AG08395 (cell line): ENCODE measurements at regions not wholly inside any gene's neighbourhood (a gene's known extent, or its start where the extent isn't known, plus 50 kb on each side); places are given as distances from the start of the nearest gene placed in this dataset.
"Not testable (repeated sequence)": the region's sequence is repeated elsewhere in the genome, so short reads cannot be mapped to it uniquely, and the experiment has no call there.

Experiments used
- DNase-seq: peaks from one replicate; pipeline ENCODE4 v3.0.0; 2012; ENCODE audit warnings: mixed read lengths, low spot score

DNA sequence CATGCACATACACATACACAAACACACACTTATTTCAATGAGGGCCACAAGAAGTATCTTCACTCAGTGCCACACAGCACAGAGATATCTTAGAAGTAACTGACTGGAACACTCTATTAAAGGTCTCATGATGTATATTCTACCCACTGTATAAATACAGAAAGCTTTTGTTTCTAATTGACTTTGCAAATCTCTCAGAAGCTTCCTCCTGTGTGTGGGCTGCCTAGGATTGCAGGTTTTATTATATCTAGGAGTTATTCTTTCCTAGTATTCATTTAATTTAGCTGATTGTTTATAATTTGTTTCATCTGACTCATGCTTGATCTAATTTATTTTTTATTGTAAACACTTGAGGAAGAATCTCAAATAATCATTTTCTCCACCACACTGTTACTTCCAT is 262.4 kb upstream of the ACTBL2 start:
- DNase-seq = no peak

DNA sequence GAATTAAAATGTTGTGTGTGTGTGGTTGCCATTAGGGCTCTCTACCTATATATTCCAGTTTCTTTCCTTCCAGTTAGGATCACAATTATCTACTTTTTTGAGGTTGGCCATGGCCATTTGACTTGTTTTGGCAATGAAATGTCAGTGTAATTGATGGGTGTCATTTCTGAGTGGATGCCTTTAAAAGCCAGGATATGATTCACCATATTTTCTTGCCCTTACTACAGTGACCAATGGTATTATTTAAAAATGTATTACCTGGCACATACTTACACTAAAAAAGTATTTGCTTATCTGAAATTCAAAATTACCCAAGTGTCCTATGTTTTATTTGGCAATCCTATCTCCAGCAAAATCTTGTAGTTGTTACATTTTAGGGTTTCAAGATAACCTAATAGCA is 258.7 kb upstream of the ACTBL2 start:
- DNase-seq = no peak

DNA sequence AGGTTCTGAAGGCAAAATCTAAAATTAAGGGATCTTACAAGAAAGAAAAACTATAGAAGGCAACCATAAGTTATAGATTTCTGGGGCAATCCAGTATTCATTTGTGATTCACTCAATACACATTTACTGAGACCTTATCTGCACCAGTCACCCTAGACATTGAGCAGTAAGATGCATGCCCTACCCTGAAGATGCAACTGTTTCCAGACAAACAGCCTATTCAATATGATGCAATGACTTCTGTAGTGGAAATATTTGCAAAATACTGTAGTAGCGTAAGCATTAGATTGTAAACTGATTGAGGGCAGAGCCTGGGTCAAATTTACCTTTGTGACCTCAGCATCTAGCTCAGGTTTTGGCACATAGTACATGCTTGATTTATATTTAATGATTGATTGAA is 256.2 kb upstream of the ACTBL2 start:
- no peak for DNase-seq

DNA sequence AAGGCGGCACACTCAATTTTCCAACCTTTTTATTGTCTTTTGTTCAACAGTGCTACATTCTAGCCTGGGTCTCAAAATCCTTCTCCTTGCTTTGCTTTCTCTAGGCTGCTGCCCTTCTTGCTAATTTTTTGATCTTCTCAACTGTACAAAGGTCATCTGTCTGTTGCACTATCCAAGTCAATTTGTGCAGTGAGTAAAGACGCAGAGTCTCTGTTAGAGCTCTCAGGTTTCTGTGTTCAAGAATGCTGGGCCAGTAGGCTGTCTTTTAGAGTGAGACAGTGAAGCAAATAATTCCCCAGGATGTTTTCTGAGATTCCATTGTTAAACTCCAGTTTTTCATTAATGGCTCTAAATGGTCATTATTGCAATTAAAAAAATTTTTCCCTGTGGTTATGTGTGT is 255.7 kb upstream of the ACTBL2 start:
- DNase-seq = no peak

DNA sequence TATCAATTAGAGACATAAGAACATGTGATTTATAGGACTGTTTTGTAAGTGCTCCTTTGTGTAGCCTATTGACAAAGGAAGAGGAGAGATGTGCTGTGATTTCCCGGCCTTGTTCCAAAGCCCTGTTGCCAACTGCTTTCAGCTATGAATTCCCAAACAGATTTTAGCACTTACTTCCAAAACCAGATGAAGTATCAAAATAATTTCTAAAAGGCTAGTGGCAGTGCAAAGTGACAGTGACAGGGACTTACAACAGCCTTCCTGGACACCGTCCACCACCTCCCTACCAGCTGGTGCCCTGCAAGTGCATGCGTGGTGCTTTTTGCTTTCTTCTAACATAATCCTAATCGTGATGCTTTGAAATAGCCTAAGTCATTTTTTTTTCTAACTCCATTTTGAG is 254.1 kb upstream of the ACTBL2 start:
- no peak for DNase-seq

DNA sequence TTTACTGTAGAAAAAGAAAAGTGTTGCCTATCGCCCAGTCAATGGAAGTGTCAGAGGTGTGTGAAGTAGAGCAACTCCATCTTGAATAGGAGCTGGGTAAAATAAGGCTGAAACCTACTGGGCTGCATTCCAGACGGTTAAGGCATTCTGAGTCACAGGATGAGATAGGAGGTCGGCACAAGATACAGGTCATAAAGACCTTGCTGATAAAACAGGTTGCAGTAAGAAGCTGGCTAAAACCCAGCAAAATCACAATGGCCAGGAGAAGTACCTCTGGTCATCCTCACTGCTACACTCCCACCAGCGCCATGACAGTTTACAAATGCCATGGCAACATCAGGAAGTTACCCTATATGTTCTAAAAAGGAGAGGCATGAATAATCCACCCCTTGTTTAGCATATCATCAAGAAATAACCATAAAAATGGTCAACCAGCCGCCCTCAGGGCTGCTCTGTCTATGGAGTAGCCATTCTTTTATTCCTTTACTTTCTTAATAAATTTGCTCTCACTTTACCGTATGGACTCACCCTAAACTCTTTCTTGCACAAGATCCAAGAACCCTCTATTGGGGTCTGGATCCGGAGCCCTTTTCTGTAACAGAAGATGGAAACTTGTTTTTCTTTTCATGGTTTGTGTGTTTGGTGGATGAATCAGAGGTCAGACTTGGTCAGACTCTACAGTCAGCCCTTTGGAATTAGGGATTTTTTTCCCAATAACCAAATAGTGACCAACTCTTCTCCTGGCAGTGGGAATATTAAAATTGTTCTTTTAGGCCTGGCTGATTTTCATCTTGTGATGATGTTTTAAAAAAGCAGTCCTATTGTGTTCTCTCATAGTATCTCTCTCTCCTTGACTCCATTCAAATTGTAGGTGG is 252.9 kb upstream of the ACTBL2 start:
- peak; percentile 87 for DNase-seq

DNA sequence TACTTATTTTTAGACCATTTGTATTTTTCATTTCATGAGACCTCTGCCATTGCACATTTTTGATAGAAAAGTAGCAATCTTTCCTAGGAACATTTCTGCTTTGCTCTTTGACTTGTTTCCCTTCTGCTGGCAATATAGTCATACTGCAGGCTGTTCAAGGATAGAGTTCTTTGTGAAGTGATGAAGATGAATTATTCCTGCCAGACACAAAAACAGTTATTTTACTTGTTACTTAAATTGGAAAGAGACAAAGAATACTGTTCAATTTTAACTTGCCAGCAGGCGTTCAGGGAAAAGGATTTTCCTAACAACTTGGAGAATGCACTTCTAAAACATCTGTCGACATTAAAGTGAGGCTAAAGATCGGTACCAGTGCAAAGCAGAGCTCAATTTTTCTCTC is 251.7 kb upstream of the ACTBL2 start:
- no peak for DNase-seq

DNA sequence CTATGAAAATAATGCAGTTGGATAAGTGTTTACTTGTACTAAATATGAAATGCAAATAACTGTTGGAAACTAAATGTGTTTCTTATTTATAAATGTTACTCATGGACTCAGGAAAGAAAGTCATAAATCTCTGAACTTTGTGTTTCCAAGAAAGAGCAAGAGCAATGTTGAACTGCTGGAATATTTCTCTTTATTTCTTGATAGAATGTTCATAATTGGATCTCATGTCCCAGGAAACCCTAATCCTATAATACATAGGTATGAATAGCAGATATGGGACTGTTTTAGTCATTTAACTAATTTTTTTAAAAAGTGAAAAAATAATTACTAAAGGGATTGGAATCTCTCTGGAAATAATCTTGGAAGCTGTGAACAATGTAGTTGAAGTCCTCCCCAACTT is 245.0 kb upstream of the ACTBL2 start:
- DNase-seq = no peak

DNA sequence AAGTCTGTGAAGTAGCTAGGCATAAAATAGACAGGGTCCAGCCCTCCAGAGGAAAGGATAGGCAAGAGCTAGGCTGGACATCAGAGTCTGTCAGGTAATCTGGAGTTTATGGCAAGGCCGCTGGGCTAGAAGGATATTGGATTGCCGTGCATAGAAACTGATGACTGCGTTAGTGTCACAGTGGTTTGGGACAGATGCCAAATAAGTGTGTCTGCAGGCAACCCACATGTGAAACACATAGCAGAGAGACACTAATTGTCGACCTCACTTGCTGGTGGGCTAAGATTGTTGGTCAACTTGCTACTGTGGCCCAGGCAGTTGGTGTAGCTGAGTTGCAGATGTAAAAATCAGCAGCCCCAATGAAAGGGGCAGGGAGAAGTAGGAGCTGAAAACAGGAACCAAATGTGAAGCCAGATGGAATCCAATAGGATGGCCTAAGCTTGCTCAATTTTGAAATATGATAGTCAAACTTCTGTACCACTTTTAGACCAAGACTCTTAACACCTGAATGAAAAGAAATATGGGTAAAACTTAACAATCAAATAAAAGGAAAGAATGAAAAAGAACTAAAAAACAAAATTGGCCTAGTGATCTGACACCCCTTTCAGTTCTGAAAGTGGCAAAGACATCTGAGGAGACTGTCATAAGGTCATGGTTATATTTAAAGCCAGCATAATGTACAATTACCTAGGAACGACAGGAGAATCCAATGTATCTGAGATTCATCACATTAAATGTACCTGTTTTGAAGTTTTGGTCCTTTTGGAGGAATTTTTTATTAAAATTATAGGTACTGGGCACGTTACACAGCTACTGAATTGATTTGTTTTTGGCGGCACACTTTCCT is 243.3 kb upstream of the ACTBL2 start:
- no peak for DNase-seq

DNA sequence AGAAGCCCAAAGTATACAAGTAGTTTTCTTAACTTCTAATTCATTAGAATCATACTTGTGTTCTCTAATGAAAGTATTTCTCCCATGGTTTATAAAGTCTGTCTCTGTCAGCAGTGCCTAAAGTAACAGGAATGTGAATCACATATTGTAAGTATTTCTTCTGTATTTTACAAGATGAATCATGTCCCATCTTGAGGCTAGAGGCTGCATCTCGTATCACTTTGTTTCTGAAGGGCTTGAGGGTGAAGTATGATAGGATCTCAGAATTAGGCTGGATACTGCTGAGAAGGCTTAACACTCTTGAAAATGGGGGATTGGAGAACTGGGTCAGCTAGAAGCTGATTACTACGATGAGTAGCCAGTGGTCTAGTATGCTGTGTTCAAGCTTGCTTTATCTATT is 242.2 kb upstream of the ACTBL2 start:
- peak; percentile 60 for DNase-seq

DNA sequence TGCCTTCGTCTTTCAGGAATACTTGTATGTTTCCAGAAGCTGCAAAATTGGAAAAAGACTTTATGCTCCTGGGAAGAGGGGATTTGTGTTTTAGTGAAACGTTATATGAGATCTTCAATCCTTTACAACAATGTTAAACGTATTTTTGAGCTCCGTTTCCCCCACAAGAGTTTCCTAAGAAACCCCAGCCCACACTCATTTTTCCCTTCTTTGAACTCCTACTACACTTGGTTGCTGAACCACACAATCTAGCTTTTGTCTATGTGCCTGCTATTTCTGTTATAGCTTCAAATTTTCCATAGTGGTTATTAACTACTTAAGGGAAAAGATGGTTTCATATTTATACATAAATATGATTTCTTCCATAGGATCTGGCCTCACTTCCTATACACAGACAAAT is 238.6 kb upstream of the ACTBL2 start:
- no peak for DNase-seq

DNA sequence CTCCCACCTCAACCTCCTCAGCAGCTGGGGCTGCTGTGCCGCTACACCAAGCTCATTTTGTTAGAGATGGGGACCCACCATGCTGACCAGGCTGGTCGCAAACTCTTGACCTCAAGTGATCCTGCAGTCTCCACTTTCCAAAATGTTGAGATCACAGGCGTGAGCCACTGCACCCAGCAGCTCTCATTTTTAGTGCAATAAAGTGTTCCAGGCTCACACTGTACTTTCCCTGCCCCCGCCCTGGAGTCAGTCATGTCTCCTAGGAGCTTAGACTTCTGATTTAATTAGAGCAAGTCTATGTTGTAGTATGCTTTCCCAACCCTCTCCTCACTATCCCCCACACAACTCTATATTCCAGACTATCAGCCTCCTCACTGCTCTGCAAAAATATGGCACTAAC is 238.0 kb upstream of the ACTBL2 start:
- no peak for DNase-seq

DNA sequence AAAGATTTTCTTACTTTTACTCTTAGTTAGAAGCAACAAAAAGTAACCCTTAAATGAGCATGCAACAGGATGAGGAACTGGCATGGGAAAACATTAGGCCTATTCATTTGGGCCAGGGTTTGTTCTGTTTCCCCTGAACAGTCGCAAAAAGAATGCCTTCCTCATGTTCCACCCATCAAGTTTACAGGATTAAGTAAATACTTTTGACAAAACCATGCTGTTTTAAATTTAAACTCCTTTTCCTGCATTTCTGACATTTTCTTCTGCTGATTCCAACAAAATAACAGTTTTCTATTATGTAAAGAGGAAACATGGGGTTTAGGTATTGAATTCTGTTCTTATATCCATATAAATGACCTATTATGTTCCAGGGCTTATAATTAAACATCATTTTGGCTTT is 236.6 kb upstream of the ACTBL2 start:
- no peak for DNase-seq

DNA sequence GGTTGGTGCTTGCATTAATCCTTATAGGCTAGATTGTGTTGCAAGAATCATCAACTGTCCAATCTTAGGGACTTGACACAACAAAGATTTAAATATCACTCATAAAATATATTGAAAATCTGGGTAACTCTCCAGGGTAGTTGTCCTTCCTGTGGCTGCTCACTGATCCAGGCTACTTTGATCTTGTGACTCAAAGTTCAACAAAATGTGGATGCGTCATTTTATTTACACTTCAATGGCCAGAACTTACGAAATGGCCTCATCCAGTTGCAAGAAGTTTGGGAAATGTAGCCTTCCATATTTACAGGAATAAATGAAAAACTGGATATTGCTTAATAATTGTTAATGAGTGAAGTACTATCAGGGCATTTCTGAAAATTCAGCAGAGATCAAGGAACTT is 235.5 kb upstream of the ACTBL2 start:
- DNase-seq = peak; percentile 26

DNA sequence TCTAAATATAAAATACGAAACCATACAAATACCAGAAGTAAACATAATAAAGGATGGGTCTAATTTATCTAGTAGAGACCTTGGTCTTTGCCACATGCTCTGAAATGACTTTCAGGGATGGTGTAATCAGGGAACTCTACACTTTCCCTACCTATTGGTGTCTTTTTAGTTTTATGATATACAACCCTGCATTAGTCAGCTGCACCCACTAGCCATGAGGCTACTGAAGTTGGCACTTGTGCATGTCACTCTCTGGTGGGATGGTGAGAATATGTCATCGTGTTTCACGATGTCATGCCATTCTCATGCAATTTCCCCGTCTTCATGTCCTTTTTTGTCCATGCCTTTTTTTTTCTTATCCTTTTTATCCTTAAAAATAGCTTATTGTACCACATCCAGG is 234.9 kb upstream of the ACTBL2 start:
- DNase-seq = no peak

DNA sequence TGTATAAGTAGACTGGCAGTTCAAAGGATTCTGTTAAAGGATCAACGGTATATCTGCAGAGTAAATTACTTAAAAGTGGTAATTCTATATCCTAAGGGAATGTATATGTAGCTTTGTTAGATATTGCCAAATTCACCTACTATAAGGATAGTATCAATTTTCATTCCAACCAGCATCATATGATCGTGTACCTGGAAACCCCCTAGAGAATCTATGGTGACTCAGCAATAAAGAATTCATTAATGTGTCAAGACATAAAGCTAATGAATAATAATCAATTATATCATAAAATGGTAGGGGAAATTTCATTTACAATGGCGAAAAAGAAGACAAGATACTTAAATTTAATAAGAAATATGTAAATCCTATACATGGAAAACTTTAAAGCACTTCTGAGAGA is 234.1 kb upstream of the ACTBL2 start:
- no peak for DNase-seq

DNA sequence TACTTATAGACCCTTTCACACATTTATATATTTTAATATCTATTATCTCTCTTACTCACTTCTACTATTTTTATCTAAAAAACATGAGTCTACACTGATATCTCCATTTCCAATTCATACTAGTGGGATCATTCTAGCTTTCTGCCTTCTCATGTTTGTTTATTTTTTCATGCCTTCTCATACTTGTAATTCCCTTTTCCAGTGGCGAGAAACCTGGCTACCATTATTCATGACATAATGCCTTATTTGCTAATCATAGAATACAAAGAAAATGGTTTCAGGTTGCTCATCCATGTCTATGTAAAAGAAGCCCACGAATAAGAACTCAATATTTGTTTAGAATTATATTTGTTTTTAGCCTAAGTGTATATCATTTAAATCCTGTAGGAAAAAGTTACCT is 232.7 kb upstream of the ACTBL2 start:
- DNase-seq = no peak

DNA sequence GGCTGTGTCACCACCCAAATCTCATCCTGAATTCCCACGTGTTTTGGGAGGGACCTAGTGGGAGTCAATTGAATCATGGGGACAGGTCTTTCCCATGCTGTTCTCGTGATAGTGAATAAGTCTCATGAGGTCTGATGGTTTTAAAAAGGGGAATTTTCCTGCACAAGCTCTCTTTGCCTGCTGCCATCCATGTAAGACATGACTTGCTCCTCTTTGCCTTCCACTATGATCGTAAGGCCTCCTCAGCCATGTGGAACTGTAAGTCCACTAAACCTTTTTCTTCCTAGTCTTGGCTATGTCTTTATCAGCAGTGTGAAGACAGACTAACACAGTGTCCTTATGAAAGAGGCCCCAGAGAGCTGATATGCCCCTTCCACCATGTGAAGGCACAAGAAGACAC is 230.9 kb upstream of the ACTBL2 start:
- not testable (repeated sequence) for DNase-seq

DNA sequence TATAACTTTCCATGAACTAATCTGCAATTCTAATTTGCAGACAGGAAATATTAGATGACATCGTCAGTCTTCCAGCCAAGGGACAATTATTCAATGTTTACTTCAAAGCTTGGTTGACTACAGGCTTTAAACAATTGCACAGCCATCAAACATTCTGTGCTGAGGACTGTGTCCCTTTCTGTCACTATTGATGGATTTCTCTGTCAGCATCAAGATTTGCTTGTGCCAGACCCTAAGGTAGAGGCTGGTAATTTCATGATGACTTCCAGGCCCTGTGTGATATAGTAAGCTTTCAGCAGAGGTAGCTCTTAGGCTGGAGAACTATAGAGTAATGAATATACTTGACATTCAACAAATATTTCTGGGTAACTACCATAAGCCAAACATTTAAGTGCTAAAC is 229.3 kb upstream of the ACTBL2 start:
- no peak for DNase-seq

DNA sequence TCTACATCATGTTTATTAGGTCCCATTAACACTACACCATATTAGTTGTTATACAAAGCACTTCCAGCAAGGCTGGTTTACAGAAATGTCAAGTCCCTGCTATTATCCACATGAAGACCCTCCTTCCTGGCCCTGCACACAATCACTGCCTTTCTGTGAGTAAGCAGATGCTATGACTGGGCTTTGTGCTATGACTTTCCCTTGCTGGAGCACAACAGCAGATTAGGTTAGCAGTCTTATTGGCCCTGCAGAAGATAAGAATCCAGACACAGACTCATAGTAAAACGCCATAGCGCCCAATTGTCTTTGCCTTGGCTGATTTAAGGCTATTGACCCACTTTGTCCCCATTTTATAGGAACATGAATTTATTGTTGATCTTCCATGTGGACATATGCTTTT is 228.9 kb upstream of the ACTBL2 start:
- DNase-seq = no peak

DNA sequence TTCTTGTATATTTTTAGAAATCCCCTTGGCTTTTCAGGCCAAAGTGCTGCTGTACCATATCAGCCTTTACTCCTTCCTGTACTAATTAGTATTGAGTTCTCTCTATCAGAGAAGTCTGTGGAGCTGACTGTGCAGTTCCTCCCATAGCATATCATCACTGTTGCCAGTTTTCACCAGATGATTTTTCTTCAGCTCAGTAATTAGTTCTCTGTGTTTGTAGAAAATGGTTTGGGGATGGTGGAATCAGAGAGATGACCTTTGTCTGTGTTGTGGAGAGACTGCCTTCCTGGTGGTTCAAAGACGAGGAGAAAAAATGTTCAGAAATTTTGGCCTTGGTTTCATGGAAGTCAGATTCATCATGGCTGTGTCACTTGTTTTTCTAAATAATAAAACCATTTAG is 227.5 kb upstream of the ACTBL2 start:
- no peak for DNase-seq

DNA sequence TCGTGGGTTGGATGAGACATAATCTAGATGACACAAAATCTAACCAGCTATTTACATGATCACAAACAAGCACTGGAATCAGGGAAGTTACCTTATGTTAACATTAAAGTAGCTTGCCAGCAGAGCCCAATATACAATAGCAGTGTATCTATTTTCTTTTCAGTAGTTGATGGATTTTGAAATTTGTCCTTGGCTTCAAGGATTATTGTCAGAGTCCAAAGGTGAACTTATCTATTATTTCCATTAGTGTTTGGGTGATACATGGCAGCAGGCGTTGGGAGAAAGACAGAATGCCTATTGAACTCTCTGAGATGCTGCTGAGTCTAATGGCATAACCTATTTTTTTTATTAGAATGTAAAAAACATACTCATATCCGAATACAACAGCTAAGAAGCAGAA is 223.2 kb upstream of the ACTBL2 start:
- DNase-seq = no peak

DNA sequence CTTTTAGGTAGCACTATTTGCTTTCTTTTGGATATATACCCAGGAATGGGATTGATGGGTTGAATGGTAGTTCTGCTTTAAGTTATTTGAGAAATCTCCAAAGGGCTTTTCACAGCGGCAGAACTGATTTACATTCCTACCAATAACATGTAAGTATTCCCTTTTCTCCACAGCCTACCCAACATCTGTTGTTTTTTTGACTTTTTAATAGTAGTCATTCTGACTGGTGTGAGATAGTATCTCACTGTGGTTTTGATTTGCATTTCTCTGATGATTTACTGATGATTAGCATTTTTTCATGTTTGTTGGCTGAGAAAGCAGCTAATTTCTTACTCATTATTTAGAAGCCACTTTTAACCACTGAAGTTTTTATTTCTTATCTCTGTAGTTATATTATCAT is 221.1 kb upstream of the ACTBL2 start:
- no peak for DNase-seq

DNA sequence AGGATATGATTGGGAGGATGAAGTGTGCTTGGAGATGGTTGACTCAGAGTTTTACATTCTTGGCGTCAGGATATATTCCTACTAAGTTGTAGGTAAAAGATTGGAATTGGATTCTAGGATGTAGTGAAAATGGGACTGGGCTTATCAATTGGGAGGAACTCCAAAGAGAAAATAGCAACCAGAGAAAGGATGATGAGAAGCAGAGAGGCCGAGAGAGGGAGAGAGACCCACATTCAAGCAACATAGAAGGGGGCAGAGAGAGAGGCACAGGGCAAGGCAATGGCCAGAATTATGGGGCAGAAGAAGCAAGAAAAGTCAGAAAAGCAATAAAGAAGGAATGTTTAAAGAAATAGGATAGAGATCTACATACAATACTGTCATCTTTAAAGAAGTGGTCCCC is 217.9 kb upstream of the ACTBL2 start:
- no peak for DNase-seq
